Fibroblast of pulmonary artery (primary cell): ENCODE measurements at regions not wholly inside any gene's neighbourhood (a gene's known extent, or its start where the extent isn't known, plus 50 kb on each side); places are given as distances from the start of the nearest gene placed in this dataset.

Source experiments
- DNase-seq: peaks from one replicate; pipeline ENCODE4 v3.0.0-alpha.2; 2010; ENCODE audit warnings: low read depth
- H3K4me3 ChIP-seq: replicated peaks from 2 replicates; pipeline ENCODE4 v1.5.1; 2011; ENCODE audit warnings: low read depth, mild to moderate bottlenecking, control low read depth, low read length, moderate library complexity
- CTCF ChIP-seq: IDR thresholded peaks from 2 replicates; pipeline ENCODE4 v1.5.1; 2011; ENCODE audit warnings: mild to moderate bottlenecking, control low read depth, low read length, inconsistent platforms; ENCODE audit errors: missing control alignments

GRCh38 chr9:115969096-115969495 lies 184.5 kb upstream of the PAPPA start:
- DNase-seq = peak; percentile 39
- no peak overlapping the region for H3K4me3 ChIP-seq

GRCh38 chr9:115972362-115972761 lies 181.2 kb upstream of the PAPPA start:
- no peak for TF ChIP-seq CTCF
- H3K4me3 ChIP-seq = no peak overlapping the region
- no peak for DNase-seq

More at GRCh38 chr9:115969096-115969495, 184.5 kb upstream of the PAPPA start:
- TF ChIP-seq CTCF = no peak

GRCh38 chr9:115972843-115973595 lies 180.6 kb upstream of the PAPPA start:
- no peak for TF ChIP-seq CTCF
- H3K4me3 ChIP-seq = no peak overlapping the region
- peak; percentile 29 for DNase-seq

DNA sequence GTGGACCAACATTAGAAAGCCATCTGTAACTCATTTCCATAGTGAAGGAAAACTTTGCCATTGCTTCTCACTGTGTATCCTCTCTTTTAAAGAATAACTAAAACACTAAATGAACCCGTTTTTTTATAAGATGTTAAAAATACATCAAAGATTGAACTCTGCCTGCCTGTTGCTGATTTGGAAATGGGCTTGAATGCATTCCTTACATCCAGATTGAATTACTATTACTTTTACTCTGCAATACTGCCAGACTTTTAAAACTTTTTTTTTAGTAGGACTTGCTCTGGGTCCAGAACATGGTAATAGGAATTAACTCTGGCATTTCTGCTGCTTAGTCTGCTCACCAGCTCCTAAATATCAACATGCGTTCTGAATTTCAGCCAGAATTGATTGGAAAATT lies 176.8 kb upstream of the PAPPA start:
- TF ChIP-seq CTCF = no peak
- no peak for DNase-seq
- no peak overlapping the region for H3K4me3 ChIP-seq

GRCh38 chr9:115978091-115978490 lies 175.5 kb upstream of the PAPPA start:
- TF ChIP-seq CTCF = no peak
- H3K4me3 ChIP-seq = no peak overlapping the region
- no peak for DNase-seq

DNA sequence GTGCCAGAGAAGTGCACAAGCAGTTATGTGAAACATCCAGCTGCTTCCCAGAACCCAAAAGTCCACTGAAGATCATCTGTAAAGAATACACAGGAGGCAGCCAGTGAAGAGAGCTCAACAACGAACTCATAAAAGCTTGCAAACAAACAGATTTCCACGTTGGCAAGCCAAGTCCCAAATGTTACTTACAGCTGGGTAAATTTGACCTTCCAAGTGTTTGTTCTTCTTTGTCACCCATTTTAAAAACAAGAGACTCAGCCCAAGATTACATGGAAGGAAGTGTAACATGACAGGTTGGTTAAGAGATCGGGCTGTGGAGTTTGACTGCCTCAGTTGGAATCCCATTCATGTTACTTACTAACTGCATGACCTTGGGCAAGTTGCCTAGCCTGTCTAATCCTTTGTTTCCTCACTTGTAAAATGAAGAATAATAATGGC lies 174.9 kb upstream of the PAPPA start:
- no peak for TF ChIP-seq CTCF
- peak; percentile 64 for DNase-seq
- H3K4me3 ChIP-seq = no peak overlapping the region

- no peak for DNase-seq
- no peak overlapping the region for H3K4me3 ChIP-seq
- TF ChIP-seq CTCF = no peak
Observed at GRCh38 chr9:115980054-115980453, 173.5 kb upstream of the PAPPA start.
